Neural cell (in vitro differentiated cells): ENCODE measurements at regions not wholly inside any gene's neighbourhood (a gene's known extent, or its start where the extent isn't known, plus 50 kb on each side); places are given as distances from the start of the nearest gene placed in this dataset.

Experiments used
- H2AFZ ChIP-seq: fragments of 200-600, 300-800 bp; sonication (generic), shearing (Covaris generic); 2 replicates; pipeline ENCODE4 v1.6.0; 2014; ENCODE audit warnings: low read depth, mild to moderate bottlenecking, antibody characterized with exemption, low read length, moderate library complexity
- H3F3A ChIP-seq: fragments of 200-600 bp; shearing (Covaris generic); 2 replicates; pipeline ENCODE4 v1.6.1; 2016; ENCODE audit warnings: mild to moderate bottlenecking, moderate library complexity, mixed read lengths, antibody characterized with exemption, low read length; ENCODE audit not compliant: insufficient read depth, poor library complexity, severe bottlenecking
- H3K27ac ChIP-seq: fragments of 200-600, 300-800 bp; sonication (generic), shearing (Covaris generic); 2 replicates; pipeline ENCODE4 v1.5.1; 2014; ENCODE audit warnings: mild to moderate bottlenecking, low read length, moderate library complexity
- H3K27me3 ChIP-seq: fragments of 300-800, 200-600 bp; sonication (generic), shearing (Covaris generic); 2 replicates; pipeline ENCODE4 v1.6.0; 2014; ENCODE audit warnings: mild to moderate bottlenecking, low read depth, low read length, moderate library complexity; ENCODE audit not compliant: insufficient read depth
- H3K36me3 ChIP-seq: fragments of 300-800, 200-600 bp; sonication (generic), shearing (Covaris generic); 2 replicates; pipeline ENCODE4 v1.5.1; 2014; ENCODE audit warnings: mild to moderate bottlenecking, antibody characterized with exemption, low read length, moderate library complexity; ENCODE audit not compliant: insufficient read depth
- H3K4me2 ChIP-seq: fragments of 300-800, 200-600 bp; sonication (generic), shearing (Covaris generic); 2 replicates; pipeline ENCODE4 v1.6.0; 2014; ENCODE audit warnings: mild to moderate bottlenecking, low read length
- H3K4me3 ChIP-seq: fragments of 300-800, 200-600 bp; sonication (generic), shearing (Covaris generic); 2 replicates; pipeline ENCODE4 v1.5.1; 2014; ENCODE audit warnings: mild to moderate bottlenecking, low read length, moderate library complexity
- H3K79me2 ChIP-seq: fragments of 200-600 bp; shearing (Covaris generic); replicated peaks from 2 replicates; pipeline ENCODE4 v1.6.0; 2014; ENCODE audit warnings: mild to moderate bottlenecking, low read length, moderate library complexity; ENCODE audit not compliant: insufficient read depth
- H3K9ac ChIP-seq: fragments of 300-800, 200-600 bp; sonication (generic), shearing (Covaris generic); 2 replicates; pipeline ENCODE4 v1.6.1; 2016; ENCODE audit warnings: mild to moderate bottlenecking, low read length, mixed read lengths
- H3K9me2 ChIP-seq: fragments of 200-600 bp; shearing (Covaris generic); 2 replicates; pipeline ENCODE4 v1.6.1; 2016; ENCODE audit warnings: mild to moderate bottlenecking, low read length, mixed read lengths; ENCODE audit not compliant: insufficient read depth
- H3K9me3 ChIP-seq: fragments of 200-600, 300-800 bp; sonication (generic), shearing (Covaris generic); 2 replicates; pipeline ENCODE4 v1.6.1; 2016; ENCODE audit warnings: mild to moderate bottlenecking, mixed run types, low read length, moderate library complexity, mixed read lengths
- H4K20me1 ChIP-seq: fragments of 200-600 bp; shearing (Covaris generic); 2 replicates; pipeline ENCODE4 v1.6.1; 2016; ENCODE audit warnings: mild to moderate bottlenecking, mixed run types; ENCODE audit not compliant: insufficient read depth
- CTCF ChIP-seq: fragments of 450-650 bp; IDR thresholded peaks from 2 replicates; pipeline ENCODE4 v1.5.1; 2014; ENCODE audit warnings: antibody characterized with exemption, mild to moderate bottlenecking, moderate library complexity; ENCODE audit not compliant: poor library complexity, severe bottlenecking
- EP300 ChIP-seq: fragments of 450-650 bp; conservative IDR thresholded peaks from 2 replicates; pipeline ENCODE4 v1.6.1; 2014; ENCODE audit warnings: antibody characterized with exemption, mild to moderate bottlenecking, moderate library complexity; ENCODE audit not compliant: poor library complexity, severe bottlenecking
- EZH2 ChIP-seq: fragments of 200-600, 300-800 bp; shearing (Covaris generic), sonication (generic); IDR thresholded peaks from 2 replicates; pipeline ENCODE4 v1.6.1; 2014; ENCODE audit warnings: antibody characterized with exemption, low read length, borderline replicate concordance, mild to moderate bottlenecking; ENCODE audit not compliant: insufficient read depth, poor library complexity, severe bottlenecking
- MXI1 ChIP-seq: fragments of 450-650 bp; conservative IDR thresholded peaks from 2 replicates; pipeline ENCODE4 v1.6.1; 2014; ENCODE audit warnings: antibody characterized with exemption, mild to moderate bottlenecking; ENCODE audit not compliant: poor library complexity, severe bottlenecking
- POLR2AphosphoS5 ChIP-seq: IDR thresholded peaks from 2 replicates; pipeline ENCODE4 v1.6.1; 2012
- RAD21 ChIP-seq: fragments of 450-650 bp; conservative IDR thresholded peaks from 2 replicates; pipeline ENCODE4 v1.6.1; 2014; ENCODE audit warnings: antibody characterized with exemption, mild to moderate bottlenecking, moderate library complexity
- REST ChIP-seq: IDR thresholded peaks from 2 replicates; pipeline ENCODE4 v1.6.1; 2012; ENCODE audit warnings: borderline replicate concordance
- SMC3 ChIP-seq: fragments of 450-650 bp; conservative IDR thresholded peaks from 2 replicates; pipeline ENCODE4 v1.6.1; 2014; ENCODE audit warnings: antibody characterized with exemption, mild to moderate bottlenecking, moderate library complexity; ENCODE audit not compliant: poor library complexity
- TAF1 ChIP-seq: IDR thresholded peaks from 2 replicates; pipeline ENCODE4 v1.6.1; 2012; ENCODE audit warnings: low read depth

GRCh38 chr22:34000879-34001526 lies 80.7 kb upstream of the LARGE1 start:
- TF ChIP-seq EP300 (no peak), EZH2 (no peak), CTCF (no peak), RAD21 (no peak), POLR2AphosphoS5 (no peak), REST (no peak), MXI1 (no peak), SMC3 (no peak), TAF1 (no peak)
- H3K9me3 ChIP-seq, result no peaks in the 10 kb centered on the region
- H3K4me2 ChIP-seq, result no peak overlapping the region
- no peaks in the 10 kb centered on the region for H3K36me3 ChIP-seq
- H3K27me3 ChIP-seq, result no peaks in the 10 kb centered on the region
- H3K27ac ChIP-seq, result no peak overlapping the region
- H2AFZ ChIP-seq, result no peak overlapping the region
- H4K20me1 ChIP-seq, result no peaks in the 10 kb centered on the region
- no peaks in the 10 kb centered on the region for H3K79me2 ChIP-seq
- H3F3A ChIP-seq, result no peaks in the 10 kb centered on the region
- H3K9me2 ChIP-seq, result no peaks in the 10 kb centered on the region
- H3K9ac ChIP-seq, result no peak overlapping the region
- no peak overlapping the region for H3K4me3 ChIP-seq

GRCh38 chr22:34001701-34002466 lies 81.6 kb upstream of the LARGE1 start:
- H3K36me3 ChIP-seq, result no peaks in the 10 kb centered on the region
- no peaks in the 10 kb centered on the region for H4K20me1 ChIP-seq
- no peak overlapping the region for H3K4me2 ChIP-seq
- no peak overlapping the region for H3K9ac ChIP-seq
- H3K9me2 ChIP-seq, result no peaks in the 10 kb centered on the region
- no peaks in the 10 kb centered on the region for H3K9me3 ChIP-seq
- H3K27me3 ChIP-seq, result no peaks in the 10 kb centered on the region
- no peaks in the 10 kb centered on the region for H3K79me2 ChIP-seq
- TF ChIP-seq MXI1 (no peak), EZH2 (no peak), SMC3 (no peak), POLR2AphosphoS5 (no peak), RAD21 (no peak), EP300 (no peak), CTCF (no peak)
- H2AFZ ChIP-seq, result no peak overlapping the region
- H3K4me3 ChIP-seq, result no peak overlapping the region
- H3K27ac ChIP-seq, result no peak overlapping the region
- H3F3A ChIP-seq, result no peaks in the 10 kb centered on the region
